NCI-H1048 (cell line): ENCODE measurements at regions not wholly inside any gene's neighbourhood (a gene's known extent, or its start where the extent isn't known, plus 50 kb on each side); places are given as distances from the start of the nearest gene placed in this dataset.

Experiments
- DNase-seq: peaks from one replicate; lab custom pipeline; 2025; lab: John Stamatoyannopoulos, UW

DNA sequence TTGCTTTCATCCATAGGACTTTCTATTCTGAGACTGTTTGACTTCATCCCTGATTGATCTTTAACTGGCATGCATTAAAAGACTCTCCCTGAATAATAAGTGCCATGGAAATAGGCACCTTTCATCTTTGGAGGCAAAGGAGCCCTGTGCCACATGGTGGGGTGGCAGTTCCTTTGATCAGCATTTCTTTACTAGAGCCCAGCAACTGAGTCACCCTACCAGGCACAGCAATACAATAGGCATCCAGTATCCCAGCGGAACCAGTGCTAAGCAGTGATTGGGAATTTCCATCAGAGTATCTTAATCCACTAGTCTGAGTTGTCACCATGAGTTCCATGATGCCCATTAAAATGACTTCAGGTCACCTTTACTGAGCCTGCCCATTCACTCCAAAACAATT is 476.1 kb upstream of the MPDZ start:
- no peak for DNase-seq

- no peak for DNase-seq
These were observed 471.1 kb upstream of the MPDZ start for GRCh38 chr9:13750639-13751038.

GRCh38 chr9:13750061-13750460 is 470.6 kb upstream of the MPDZ start:
- DNase-seq: no peak

- no peak for DNase-seq
These were observed 467.4 kb upstream of the MPDZ start for GRCh38 chr9:13746876-13747275.

- no peak for DNase-seq
These were observed 464.9 kb upstream of the MPDZ start for GRCh38 chr9:13744261-13744901.

- DNase-seq: no peak
These were observed 458.4 kb upstream of the MPDZ start for GRCh38 chr9:13737885-13738284.

GRCh38 chr9:13735181-13735580 is 455.7 kb upstream of the MPDZ start:
- DNase-seq: no peak

DNA sequence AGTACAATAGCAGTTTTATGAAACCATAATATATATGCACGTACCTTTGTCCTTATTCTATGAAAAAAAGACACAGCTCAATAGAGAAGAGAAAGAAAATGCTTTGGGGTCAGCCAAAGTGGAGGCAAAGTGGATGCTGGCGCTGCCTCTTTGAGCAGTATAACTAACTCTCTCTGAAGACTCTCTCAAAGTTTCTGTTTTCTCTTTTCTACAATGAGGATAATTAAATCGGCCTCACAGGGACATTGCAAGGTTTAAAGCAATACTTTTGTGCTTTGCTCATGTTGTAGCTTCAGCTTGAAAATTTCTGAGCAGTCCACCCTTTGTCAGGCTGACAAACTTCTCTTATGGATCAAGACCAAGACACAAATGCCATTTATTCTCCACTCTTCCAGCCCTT is 455.1 kb upstream of the MPDZ start:
- DNase-seq: no peak

GRCh38 chr9:13732290-13732689 is 452.8 kb upstream of the MPDZ start:
- DNase-seq: no peak

DNA sequence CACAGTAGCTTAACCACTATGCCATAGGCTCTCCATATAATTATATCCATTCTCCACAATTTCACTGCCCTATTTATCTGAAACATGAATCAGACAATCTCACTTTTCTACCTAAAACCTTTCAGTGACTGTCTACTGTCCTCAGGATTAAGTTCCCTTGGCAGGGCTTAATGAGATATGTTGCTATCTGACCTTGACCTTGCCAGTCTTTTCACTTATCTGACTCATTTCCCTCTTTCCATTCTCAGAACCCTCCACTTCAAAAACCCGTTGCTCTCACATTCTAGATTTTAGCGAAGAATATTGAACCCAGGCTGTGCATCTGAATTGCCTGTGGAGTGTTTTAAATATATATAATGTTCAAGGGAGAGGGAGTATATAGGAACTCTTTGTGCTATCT is 452.1 kb upstream of the MPDZ start:
- no peak for DNase-seq

GRCh38 chr9:13729955-13730354 is 450.5 kb upstream of the MPDZ start:
- no peak for DNase-seq

GRCh38 chr9:13728917-13729811 is 449.7 kb upstream of the MPDZ start:
- DNase-seq: no peak

DNA sequence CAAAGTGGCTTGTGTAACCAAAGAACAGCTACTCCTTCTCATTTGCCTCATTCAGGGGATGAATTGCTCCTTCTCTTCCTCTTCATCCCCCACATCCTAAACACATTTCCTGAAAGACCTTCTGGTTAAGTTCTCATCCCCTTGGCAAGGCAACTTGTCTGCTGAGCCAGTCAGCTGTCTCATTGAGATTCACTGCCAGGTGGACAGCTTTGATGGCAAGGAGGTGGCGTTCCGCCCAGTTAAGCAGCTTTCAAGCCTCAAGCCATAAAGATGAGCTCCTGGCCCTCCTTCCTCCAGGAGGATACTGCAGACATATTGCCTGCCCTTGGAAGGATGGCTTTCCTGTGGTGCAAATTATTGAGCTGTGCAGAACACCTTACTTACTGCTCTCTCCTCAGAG is 448.6 kb upstream of the MPDZ start:
- no peak for DNase-seq

GRCh38 chr9:13726746-13727145 is 447.3 kb upstream of the MPDZ start:
- no peak for DNase-seq

DNA sequence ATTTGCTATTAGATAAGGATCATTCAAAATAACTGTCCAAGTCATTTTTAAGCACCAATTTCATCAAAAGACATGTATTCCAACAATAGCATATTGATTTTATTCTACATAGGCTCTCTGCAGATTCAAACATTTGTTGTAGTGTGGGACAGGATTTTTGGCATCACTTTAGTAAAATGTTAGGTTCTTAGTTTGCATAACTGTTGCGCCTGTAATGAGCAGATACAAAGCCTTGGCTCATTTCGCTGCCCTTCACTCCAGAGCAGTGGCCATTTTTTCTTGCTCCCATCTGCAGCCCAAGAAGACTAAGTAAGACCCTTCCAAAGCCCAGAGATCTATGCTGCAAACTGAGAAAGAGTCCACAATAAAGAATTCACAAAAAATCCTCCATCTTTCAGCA is 446.0 kb upstream of the MPDZ start:
- no peak for DNase-seq

- no peak for DNase-seq
These were observed 442.2 kb upstream of the MPDZ start for GRCh38 chr9:13721481-13722235.

DNA sequence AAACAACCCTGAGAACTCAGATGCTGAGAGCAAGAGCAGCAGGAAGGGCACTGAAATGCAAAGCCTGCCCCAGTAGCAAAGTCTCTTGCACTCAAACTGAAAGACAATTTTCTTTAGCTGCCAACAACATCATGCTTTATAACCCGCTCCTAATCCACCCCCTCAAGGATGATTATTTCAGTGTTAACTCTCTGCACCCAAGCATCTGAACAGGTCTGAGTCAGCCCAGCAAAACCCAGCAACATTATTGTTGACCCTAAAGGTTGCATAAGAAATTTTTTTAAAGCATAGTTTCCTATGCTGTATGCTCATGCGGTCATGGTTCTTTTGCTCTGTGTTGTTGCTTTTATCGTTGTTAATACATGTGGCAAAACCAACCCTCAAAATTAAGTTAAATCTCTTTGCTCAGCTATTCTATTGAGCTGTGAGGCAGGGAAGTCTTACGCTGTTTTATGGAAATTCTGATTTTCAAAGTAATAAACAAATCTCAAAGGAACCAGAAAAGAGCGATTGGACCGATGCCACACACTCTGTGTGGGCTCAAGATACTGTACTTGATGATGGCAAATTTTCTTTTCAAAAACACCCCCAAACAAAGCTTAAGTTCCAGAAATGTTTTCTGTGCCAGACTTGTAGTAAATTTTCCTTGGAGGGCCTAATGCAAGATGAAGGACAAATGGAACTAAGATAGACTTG is 440.6 kb upstream of the MPDZ start:
- no peak for DNase-seq

DNA sequence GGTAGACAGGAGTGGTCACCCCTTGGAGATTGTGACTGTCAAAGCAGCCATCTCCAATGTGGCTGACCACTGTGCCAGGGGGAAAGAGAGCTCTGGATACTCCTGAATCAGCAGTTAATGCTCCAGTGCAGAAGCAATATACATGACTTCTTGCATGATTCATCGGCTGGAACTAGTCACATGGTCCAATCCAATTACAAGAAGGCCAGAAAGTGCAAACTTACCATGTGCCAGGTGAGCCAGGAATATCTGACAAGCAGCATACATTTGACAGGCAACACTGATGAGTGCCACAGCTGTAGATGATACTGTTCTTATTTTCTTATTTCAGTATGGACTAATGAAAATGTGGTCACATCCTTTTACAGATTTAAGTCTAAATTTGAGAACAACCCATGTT is 440.0 kb upstream of the MPDZ start:
- DNase-seq: no peak

DNA sequence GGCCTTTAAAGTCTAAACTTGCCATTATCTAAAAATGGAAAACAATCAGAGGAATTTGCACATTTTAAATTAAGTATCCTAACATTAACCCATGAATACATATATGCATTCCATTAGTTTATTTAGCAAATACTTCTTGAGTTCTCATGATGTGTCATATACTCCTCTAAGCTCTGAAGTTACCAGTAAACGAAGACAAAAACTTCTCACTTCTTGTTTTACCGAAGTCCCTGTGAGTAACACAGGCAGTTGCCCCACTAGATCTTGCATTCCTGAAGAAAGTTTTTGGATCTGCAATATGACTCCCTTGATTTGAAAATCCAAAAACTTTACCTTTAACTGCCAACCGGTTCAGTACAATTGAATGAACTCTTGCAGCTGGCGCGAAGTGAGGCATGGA is 439.0 kb upstream of the MPDZ start:
- no peak for DNase-seq

DNA sequence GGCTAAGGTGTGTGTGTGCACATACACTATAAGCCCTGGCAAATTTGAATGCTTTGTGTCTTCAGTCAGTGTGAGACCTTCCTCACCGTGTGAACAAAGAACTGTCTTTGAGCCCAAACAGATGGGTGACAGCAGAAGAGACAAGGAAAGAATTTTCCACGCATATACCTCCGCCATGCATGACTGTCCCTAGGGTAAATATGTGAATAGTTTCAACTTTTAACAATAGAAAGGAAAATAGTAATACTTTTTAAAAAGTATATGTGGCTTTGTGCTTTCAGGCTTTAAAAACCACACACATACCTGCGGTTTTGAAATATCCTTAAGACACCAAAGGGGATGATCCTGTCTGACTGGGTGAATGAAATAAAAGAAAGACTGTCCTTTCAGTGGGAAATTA is 438.6 kb upstream of the MPDZ start:
- DNase-seq: no peak

- DNase-seq: no peak
These were observed 438.0 kb upstream of the MPDZ start for GRCh38 chr9:13717322-13718054.
